K562 (cell line): ENCODE measurements at regions not wholly inside any gene's neighbourhood (a gene's known extent, or its start where the extent isn't known, plus 50 kb on each side); places are given as distances from the start of the nearest gene placed in this dataset.

ENCODE experiments used
- ASH1L ChIP-seq: fragments of 450-650 bp; IDR thresholded peaks from 2 replicates; pipeline ENCODE4 v1.6.1; 2018; ENCODE audit warnings: borderline replicate concordance, mild to moderate bottlenecking, low read depth; ENCODE audit not compliant: partially characterized antibody
- BRD4 ChIP-seq: fragments of 200-600 bp; sonication (generic); IDR thresholded peaks from 2 replicates; pipeline ENCODE4 v1.6.1; 2017; ENCODE audit warnings: inconsistent platforms
- C11orf30 ChIP-seq: fragments of 450-650 bp; IDR thresholded peaks from 2 replicates; pipeline ENCODE4 v1.6.1; 2016; ENCODE audit warnings: low read depth, mild to moderate bottlenecking
- CTBP1 ChIP-seq: fragments of 450-650 bp; IDR thresholded peaks from 2 replicates; pipeline ENCODE4 v1.6.1; 2016; ENCODE audit warnings: borderline replicate concordance
- HDAC2 ChIP-seq: fragments of 450-650 bp; IDR thresholded peaks from 2 replicates; pipeline ENCODE4 v1.6.1; 2016; ENCODE audit warnings: mild to moderate bottlenecking
- JUND ChIP-seq, 2 experiments: IDR thresholded peaks; 2 replicates in 1 of 2; 3 replicates in 1 of 2; pipeline ENCODE4 v1.6.1; 2011; ENCODE audit warnings: borderline replicate concordance in 2 of 2, low read depth in 2 of 2, low read length in 2 of 2, improper control_type of control experiment in 1 of 2, missing biosample characterization in 1 of 2, missing genetic modification characterization in 1 of 2, missing genetic modification reagents in 1 of 2
- MECOM ChIP-seq: fragments of 250-450 bp; sonication (Bioruptor Pico); IDR thresholded peaks from 2 replicates; pipeline ENCODE4 v1.8.0; 2022; ENCODE audit warnings: inconsistent platforms
- NCOA2 ChIP-seq, 2 experiments: fragments of 450-650 bp; IDR thresholded peaks; 2 replicates each; pipeline ENCODE4 v1.6.1; 2018; ENCODE audit warnings: mild to moderate bottlenecking in 2 of 2, moderate library complexity in 1 of 2; ENCODE audit not compliant: partially characterized antibody in 2 of 2
- NFXL1 ChIP-seq: fragments of 450-650 bp; formaldehyde crosslinking; IDR thresholded peaks from 2 replicates; pipeline ENCODE4 v1.4.0; 2021; ENCODE audit warnings: mild to moderate bottlenecking
- PTTG1 ChIP-seq: fragments of 450-650 bp; IDR thresholded peaks from 2 replicates; pipeline ENCODE4 v1.6.1; 2016; ENCODE audit warnings: low read depth, mild to moderate bottlenecking, missing genetic modification characterization, missing compliant biosample characterization
- SMARCC2 ChIP-seq: fragments of 450-650 bp; IDR thresholded peaks from 2 replicates; pipeline ENCODE4 v1.6.1; 2017; ENCODE audit warnings: antibody characterized with exemption, moderate library complexity, mild to moderate bottlenecking, low read depth
- TBL1XR1 ChIP-seq, 2 experiments: IDR thresholded peaks; 2 replicates each; pipeline ENCODE4 v1.6.1; 2012; ENCODE audit warnings: improper control_type of control experiment in 2 of 2, low read length in 2 of 2, mild to moderate bottlenecking in 1 of 2
- ZNF445 ChIP-seq: fragments of 250-450 bp; sonication (Bioruptor Pico); IDR thresholded peaks from 2 replicates; pipeline ENCODE4 v1.4.0; 2020; ENCODE audit warnings: low read depth, mild to moderate bottlenecking, moderate library complexity
- ZNF79 ChIP-seq: fragments of 250-450 bp; sonication (Bioruptor Pico); IDR thresholded peaks from 2 replicates; pipeline ENCODE4 v1.4.0; 2020; ENCODE audit warnings: low read depth, mild to moderate bottlenecking, moderate library complexity
- TF ChIP-seq, protein P1 (sequence below), 2 experiments: fragments of 450-650 bp; IDR thresholded peaks; 2 replicates each; pipeline ENCODE4 v1.6.1; 2016; ENCODE audit warnings: mild to moderate bottlenecking in 2 of 2, borderline replicate concordance in 1 of 2, low read depth in 1 of 2, moderate library complexity in 1 of 2
- TF ChIP-seq, protein P2 (sequence below): fragments of 450-650 bp; IDR thresholded peaks from 2 replicates; pipeline ENCODE4 v1.6.1; 2016; ENCODE audit warnings: borderline replicate concordance

DNA sequence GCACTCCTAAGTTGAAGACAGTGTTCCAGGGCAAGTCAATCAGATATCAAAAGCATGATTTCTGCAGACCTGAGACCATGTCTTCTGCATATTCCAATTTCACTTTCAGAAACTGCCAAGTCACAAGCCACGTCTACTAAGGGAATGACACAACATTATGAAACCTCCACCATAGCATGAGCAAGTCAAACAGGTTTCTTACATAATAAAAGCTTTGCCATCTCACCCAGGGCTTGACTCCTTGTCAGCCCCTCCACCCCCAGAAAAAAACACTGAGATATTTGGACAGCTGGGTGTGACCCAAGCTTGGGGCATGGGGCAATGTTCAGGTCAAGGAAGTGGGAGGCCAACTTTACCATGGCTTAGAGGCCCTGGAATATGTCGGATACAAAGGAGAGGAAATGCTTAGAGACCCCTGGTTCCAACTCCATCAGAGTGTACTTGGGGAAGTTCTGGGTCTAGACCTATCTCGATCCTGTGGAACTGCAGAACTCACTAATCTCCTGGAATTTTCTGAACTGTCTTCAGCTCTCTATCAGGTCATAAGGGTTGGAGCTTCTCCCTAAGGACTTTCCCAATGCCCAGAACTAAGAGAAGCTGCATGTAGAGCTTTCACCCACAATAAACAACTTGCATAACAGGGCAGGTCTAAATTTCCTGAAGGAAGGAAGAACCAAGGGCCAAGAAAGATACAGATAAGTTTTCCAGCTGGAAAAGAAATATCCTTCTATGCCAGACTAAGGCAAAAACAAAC is 80.6 kb upstream of the NAMPT start (continued):
- TF ChIP-seq, protein P1, sequence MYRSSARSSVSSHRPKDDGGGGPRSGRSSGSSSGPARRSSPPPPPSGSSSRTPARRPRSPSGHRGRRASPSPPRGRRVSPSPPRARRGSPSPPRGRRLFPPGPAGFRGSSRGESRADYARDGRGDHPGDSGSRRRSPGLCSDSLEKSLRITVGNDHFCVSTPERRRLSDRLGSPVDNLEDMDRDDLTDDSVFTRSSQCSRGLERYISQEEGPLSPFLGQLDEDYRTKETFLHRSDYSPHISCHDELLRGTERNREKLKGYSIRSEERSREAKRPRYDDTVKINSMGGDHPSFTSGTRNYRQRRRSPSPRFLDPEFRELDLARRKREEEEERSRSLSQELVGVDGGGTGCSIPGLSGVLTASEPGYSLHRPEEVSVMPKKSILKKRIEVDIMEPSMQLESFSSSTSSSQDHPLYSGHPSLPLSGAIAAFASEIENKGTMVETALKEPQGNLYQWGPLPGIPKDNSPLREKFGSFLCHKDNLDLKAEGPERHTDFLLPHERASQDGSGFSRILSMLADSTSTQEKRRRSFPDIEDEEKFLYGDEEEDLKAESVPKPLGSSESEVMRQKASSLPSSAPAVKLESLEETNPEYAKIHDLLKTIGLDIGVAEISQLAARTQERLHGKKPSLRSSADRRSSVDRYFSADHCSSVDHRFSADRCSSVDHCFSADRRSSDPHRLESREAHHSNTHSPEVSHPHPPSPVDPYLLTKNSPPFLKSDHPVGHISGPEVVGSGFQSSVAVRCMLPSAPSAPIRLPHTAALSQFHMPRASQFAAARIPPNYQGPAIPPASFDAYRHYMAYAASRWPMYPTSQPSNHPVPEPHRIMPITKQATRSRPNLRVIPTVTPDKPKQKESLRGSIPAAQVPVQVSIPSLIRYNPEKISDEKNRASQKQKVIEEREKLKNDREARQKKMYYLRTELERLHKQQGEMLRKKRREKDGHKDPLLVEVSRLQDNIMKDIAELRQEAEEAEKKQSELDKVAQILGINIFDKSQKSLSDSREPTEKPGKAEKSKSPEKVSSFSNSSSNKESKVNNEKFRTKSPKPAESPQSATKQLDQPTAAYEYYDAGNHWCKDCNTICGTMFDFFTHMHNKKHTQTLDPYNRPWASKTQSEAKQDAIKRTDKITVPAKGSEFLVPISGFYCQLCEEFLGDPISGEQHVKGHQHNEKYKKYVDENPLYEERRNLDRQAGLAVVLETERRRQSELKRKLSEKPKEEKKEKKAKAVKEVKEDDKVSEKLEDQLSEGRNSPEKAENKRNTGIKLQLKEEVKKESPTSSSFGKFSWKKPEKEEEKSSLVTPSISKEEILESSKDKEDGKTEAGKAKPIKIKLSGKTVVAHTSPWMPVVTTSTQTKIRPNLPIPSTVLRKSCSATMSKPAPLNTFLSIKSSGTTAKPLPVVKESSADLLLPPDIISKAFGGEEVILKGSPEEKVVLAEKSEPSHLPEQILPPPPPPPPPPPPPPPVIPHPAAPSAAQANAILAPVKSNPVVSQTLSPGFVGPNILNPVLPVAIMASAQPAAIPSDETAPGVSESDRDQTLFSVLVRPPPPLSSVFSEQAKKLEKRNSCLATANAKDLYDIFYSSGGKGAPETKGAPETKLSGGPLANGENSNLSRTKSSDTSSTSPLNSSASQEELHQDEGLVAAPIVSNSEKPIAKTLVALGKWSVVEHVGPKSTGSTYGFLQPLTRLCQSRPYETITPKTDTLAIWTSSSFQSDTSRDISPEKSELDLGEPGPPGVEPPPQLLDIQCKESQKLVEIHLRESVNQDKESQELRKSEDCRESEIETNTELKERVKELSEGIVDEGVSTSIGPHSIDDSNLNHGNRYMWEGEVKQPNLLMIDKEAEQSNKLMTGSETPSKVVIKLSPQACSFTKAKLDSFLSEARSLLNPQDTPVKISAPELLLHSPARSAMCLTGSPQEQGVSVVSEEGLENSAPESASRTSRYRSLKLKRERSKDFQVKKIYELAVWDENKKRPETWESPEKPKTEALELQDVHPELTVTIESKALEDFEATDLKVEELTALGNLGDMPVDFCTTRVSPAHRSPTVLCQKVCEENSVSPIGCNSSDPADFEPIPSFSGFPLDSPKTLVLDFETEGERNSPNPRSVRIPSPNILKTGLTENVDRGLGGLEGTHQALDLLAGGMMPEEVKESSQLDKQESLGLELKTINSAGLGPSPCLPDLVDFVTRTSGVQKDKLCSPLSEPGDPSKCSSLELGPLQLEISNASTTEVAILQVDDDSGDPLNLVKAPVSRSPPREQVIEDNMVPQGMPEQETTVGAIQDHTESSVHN (IDR thresholded peaks at IDR 0.05; ENCODE audit: borderline replicate concordance in 1 of 2, low read depth in 1 of 2), result peak in 1 of 2 experiments; percentile 91; a peak in 2 of 4 replicates
- no peak for TF ChIP-seq ASH1L
- 0 out of 2 replicates have a peak, but pooled peaks have one; percentile 41 for TF ChIP-seq ZNF79 (CRISPR knock-in tag)
- peak; percentile 75; the same call in 1 of the 2 replicates for TF ChIP-seq JUND (IDR thresholded peaks at IDR 0.05; ENCODE audit: borderline replicate concordance, low read depth, low read length)
- TF ChIP-seq JUND (tag; IDR thresholded peaks at IDR 0.05; ENCODE audit: borderline replicate concordance, low read depth, low read length), result peak; percentile 76; the same call in 2 of the 3 replicates
- TF ChIP-seq SMARCC2, result no peak; the same call in 1 of the 2 replicates
- 0 out of 2 replicates have a peak, but pooled peaks have one; percentile 45 for TF ChIP-seq NFXL1 (CRISPR knock-in tag)
- peak; percentile 17; the same call in 1 of the 2 replicates for TF ChIP-seq CTBP1
- TF ChIP-seq NCOA2 (IDR thresholded peaks at IDR 0.05; ENCODE audit: partially characterized antibody in 2 of 2), result no peak
- TF ChIP-seq, protein P2, sequence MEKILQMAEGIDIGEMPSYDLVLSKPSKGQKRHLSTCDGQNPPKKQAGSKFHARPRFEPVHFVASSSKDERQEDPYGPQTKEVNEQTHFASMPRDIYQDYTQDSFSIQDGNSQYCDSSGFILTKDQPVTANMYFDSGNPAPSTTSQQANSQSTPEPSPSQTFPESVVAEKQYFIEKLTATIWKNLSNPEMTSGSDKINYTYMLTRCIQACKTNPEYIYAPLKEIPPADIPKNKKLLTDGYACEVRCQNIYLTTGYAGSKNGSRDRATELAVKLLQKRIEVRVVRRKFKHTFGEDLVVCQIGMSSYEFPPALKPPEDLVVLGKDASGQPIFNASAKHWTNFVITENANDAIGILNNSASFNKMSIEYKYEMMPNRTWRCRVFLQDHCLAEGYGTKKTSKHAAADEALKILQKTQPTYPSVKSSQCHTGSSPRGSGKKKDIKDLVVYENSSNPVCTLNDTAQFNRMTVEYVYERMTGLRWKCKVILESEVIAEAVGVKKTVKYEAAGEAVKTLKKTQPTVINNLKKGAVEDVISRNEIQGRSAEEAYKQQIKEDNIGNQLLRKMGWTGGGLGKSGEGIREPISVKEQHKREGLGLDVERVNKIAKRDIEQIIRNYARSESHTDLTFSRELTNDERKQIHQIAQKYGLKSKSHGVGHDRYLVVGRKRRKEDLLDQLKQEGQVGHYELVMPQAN, result no peak
- no peak for TF ChIP-seq ZNF445 (CRISPR knock-in tag)
- no peak for TF ChIP-seq BRD4
- peak; percentile 72 for TF ChIP-seq PTTG1
- 0 out of 2 replicates have a peak, but pooled peaks have one; percentile 50 for TF ChIP-seq HDAC2
- peak; percentile 96 for TF ChIP-seq C11orf30
- TF ChIP-seq MECOM (CRISPR knock-in tag), result 0 out of 2 replicates have a peak, but pooled peaks have one; percentile 3
- peak in 1 of 2 experiments; percentile 72; a peak in 1 of 4 replicates for TF ChIP-seq TBL1XR1 (IDR thresholded peaks at IDR 0.05; ENCODE audit: low read length in 2 of 2)
